ENCODE measurements at regions not wholly inside any gene's neighbourhood (a gene's known extent, or its start where the extent isn't known, plus 50 kb on each side); places are given as distances from the start of the nearest gene placed in this dataset.

GRCh38 chr2:216298719-216299495, 73.4 kb downstream of the MARCHF4 start:
- DNase-seq (no peak), ATAC-seq (no peak)
- CTCF ChIA-PET = no interaction called here
- Mint-ChIP-seq H3K36me3 (no peaks in the 10 kb centered on the region), H3K4me3 (no peak overlapping the region), H3K27ac (no peak overlapping the region), H3K4me1 (no peaks in the 10 kb centered on the region), H3K9me3 (ENCODE audit: low read depth) (no peaks in the 10 kb centered on the region), H3K27me3 (no peaks in the 10 kb centered on the region)

- Mint-ChIP-seq H3K27ac (no peak overlapping the region), H3K9me3 (ENCODE audit: low read depth) (no peaks in the 10 kb centered on the region), H3K27me3 (no peaks in the 10 kb centered on the region), H3K4me1 (no peaks in the 10 kb centered on the region), H3K36me3 (no peaks in the 10 kb centered on the region), H3K4me3 (no peak overlapping the region)
- ATAC-seq (no peak), DNase-seq (no peak)
- CTCF ChIA-PET = no interaction called here
These were observed 75.4 kb downstream of the MARCHF4 start for GRCh38 chr2:216296856-216297255.

GRCh38 chr2:216294305-216294704, 78.0 kb downstream of the MARCHF4 start:
- ATAC-seq = no peak
- CTCF ChIA-PET = interaction anchor here (1.1 kb wide), 1 partner anchor 12 kb away, joined by 4 read pairs; no protein-coding TSS in a partner anchor
- no peak for DNase-seq
- no peak overlapping the region for H3K4me3 Mint-ChIP-seq
- no peaks in the 10 kb centered on the region for H3K36me3 Mint-ChIP-seq
- no peaks in the 10 kb centered on the region for H3K4me1 Mint-ChIP-seq
- H3K27me3 Mint-ChIP-seq = no peaks in the 10 kb centered on the region
- H3K9me3 Mint-ChIP-seq (ENCODE audit: low read depth) = no peaks in the 10 kb centered on the region
- no peak overlapping the region for H3K27ac Mint-ChIP-seq

- Mint-ChIP-seq H3K27ac (no peak overlapping the region), H3K27me3 (no peaks in the 10 kb centered on the region), H3K36me3 (no peaks in the 10 kb centered on the region), H3K4me3 (no peak overlapping the region), H3K4me1 (no peaks in the 10 kb centered on the region), H3K9me3 (ENCODE audit: low read depth) (no peaks in the 10 kb centered on the region)
- CTCF ChIA-PET = interaction anchor here (1.1 kb wide), 1 partner anchor 12 kb away, joined by 4 read pairs; no protein-coding TSS in a partner anchor
- ATAC-seq (no peak), DNase-seq (no peak)
These were observed 78.4 kb downstream of the MARCHF4 start for GRCh38 chr2:216293883-216294282.

- ATAC-seq = no peak
- Mint-ChIP-seq H3K27me3 (no peaks in the 10 kb centered on the region), H3K9me3 (ENCODE audit: low read depth) (no peaks in the 10 kb centered on the region), H3K36me3 (no peaks in the 10 kb centered on the region), H3K4me3 (no peak overlapping the region), H3K4me1 (no peaks in the 10 kb centered on the region), H3K27ac (no peak overlapping the region)
- CTCF ChIA-PET = no interaction called here
- DNase-seq = no peak
These were observed 79.4 kb downstream of the MARCHF4 start for GRCh38 chr2:216292886-216293301.

GRCh38 chr2:216292475-216292874, 79.8 kb downstream of the MARCHF4 start:
- Mint-ChIP-seq H3K27ac (no peak overlapping the region), H3K27me3 (no peaks in the 10 kb centered on the region), H3K9me3 (ENCODE audit: low read depth) (no peaks in the 10 kb centered on the region), H3K4me1 (no peaks in the 10 kb centered on the region), H3K36me3 (no peaks in the 10 kb centered on the region), H3K4me3 (no peak overlapping the region)
- ATAC-seq (no peak), DNase-seq (no peak)
- CTCF ChIA-PET = no interaction called here

GRCh38 chr2:216289470-216289869, 82.8 kb downstream of the MARCHF4 start:
- H3K4me3 Mint-ChIP-seq = no peak overlapping the region
- no peak overlapping the region for H3K27ac Mint-ChIP-seq
- no peaks in the 10 kb centered on the region for H3K27me3 Mint-ChIP-seq
- CTCF ChIA-PET = no interaction called here
- H3K4me1 Mint-ChIP-seq = no peaks in the 10 kb centered on the region
- DNase-seq = no peak
- no peaks in the 10 kb centered on the region for H3K36me3 Mint-ChIP-seq
- H3K9me3 Mint-ChIP-seq (ENCODE audit: low read depth) = no peaks in the 10 kb centered on the region
- ATAC-seq = no peak

GRCh38 chr2:216287251-216287650, 85.0 kb downstream of the MARCHF4 start:
- Mint-ChIP-seq H3K9me3 (ENCODE audit: low read depth) (no peaks in the 10 kb centered on the region), H3K4me1 (no peaks in the 10 kb centered on the region), H3K36me3 (no peaks in the 10 kb centered on the region), H3K27me3 (no peaks in the 10 kb centered on the region), H3K4me3 (no peak overlapping the region), H3K27ac (no peak overlapping the region)
- no peak for DNase-seq
- no peak for ATAC-seq
- CTCF ChIA-PET = interaction anchor here (1.6 kb wide), 1 partner anchor 15 kb away, joined by 3 read pairs; no protein-coding TSS in a partner anchor

GRCh38 chr2:216286616-216287231, 85.6 kb downstream of the MARCHF4 start:
- no peaks in the 10 kb centered on the region for H3K27me3 Mint-ChIP-seq
- H3K4me3 Mint-ChIP-seq = no peak overlapping the region
- no peak overlapping the region for H3K27ac Mint-ChIP-seq
- no peaks in the 10 kb centered on the region for H3K4me1 Mint-ChIP-seq
- DNase-seq (no peak), ATAC-seq (no peak)
- H3K36me3 Mint-ChIP-seq = no peaks in the 10 kb centered on the region
- H3K9me3 Mint-ChIP-seq (ENCODE audit: low read depth) = no peaks in the 10 kb centered on the region
- CTCF ChIA-PET = interaction anchor here (1.6 kb wide), 1 partner anchor 15 kb away, joined by 3 read pairs; no protein-coding TSS in a partner anchor

GRCh38 chr2:216285701-216286100, 86.6 kb downstream of the MARCHF4 start:
- no peaks in the 10 kb centered on the region for H3K27me3 Mint-ChIP-seq
- no peak overlapping the region for H3K27ac Mint-ChIP-seq
- no peak for ATAC-seq
- no peaks in the 10 kb centered on the region for H3K9me3 Mint-ChIP-seq (ENCODE audit: low read depth)
- no peaks in the 10 kb centered on the region for H3K36me3 Mint-ChIP-seq
- H3K4me3 Mint-ChIP-seq = no peak overlapping the region
- H3K4me1 Mint-ChIP-seq = no peaks in the 10 kb centered on the region
- CTCF ChIA-PET = no interaction called here
- DNase-seq = no peak

- Mint-ChIP-seq H3K27ac (no peak overlapping the region), H3K4me3 (no peak overlapping the region), H3K36me3 (no peaks in the 10 kb centered on the region), H3K27me3 (no peaks in the 10 kb centered on the region), H3K4me1 (no peaks in the 10 kb centered on the region), H3K9me3 (ENCODE audit: low read depth) (no peaks in the 10 kb centered on the region)
- DNase-seq = no peak
- CTCF ChIA-PET = no interaction called here
- ATAC-seq = no peak
These were observed 87.6 kb downstream of the MARCHF4 start for GRCh38 chr2:216284708-216285107.

GRCh38 chr2:216283038-216283900, 89.0 kb downstream of the MARCHF4 start:
- Mint-ChIP-seq H3K36me3 (no peaks in the 10 kb centered on the region), H3K4me1 (no peaks in the 10 kb centered on the region), H3K27me3 (peaks cover 3% of the 10 kb centered on the region), H3K9me3 (ENCODE audit: low read depth) (no peaks in the 10 kb centered on the region), H3K4me3 (no peak overlapping the region), H3K27ac (no peak overlapping the region)
- ATAC-seq (no peak), DNase-seq (no peak)
- CTCF ChIA-PET = interaction anchor here (0.6 kb wide), 1 partner anchor 272 kb away, joined by 3 read pairs; no protein-coding TSS in a partner anchor

- DNase-seq (no peak), ATAC-seq (no peak)
- peaks cover 3% of the 10 kb centered on the region for H3K27me3 Mint-ChIP-seq
- no peak overlapping the region for H3K4me3 Mint-ChIP-seq
- CTCF ChIA-PET = interaction anchor here (1.1 kb wide), 1 partner anchor 13 kb away, joined by 4 read pairs; no protein-coding TSS in a partner anchor
- no peaks in the 10 kb centered on the region for H3K4me1 Mint-ChIP-seq
- no peaks in the 10 kb centered on the region for H3K9me3 Mint-ChIP-seq (ENCODE audit: low read depth)
- no peak overlapping the region for H3K27ac Mint-ChIP-seq
- no peaks in the 10 kb centered on the region for H3K36me3 Mint-ChIP-seq
These were observed 90.4 kb downstream of the MARCHF4 start for GRCh38 chr2:216281876-216282275.

Measured in activated CD8-positive, alpha-beta memory T cell treated with anti-CD3 and anti-CD28 coated beads, Interleukin-2, amount 10 ng/mL, durations not matched to agents 7 days and 5 days (primary cell).